Ascending aorta (tissue), 2 donors: ENCODE measurements at regions not wholly inside any gene's neighbourhood (a gene's known extent, or its start where the extent isn't known, plus 50 kb on each side); places are given as distances from the start of the nearest gene placed in this dataset.
A peak's percentile ranks its signal among the peaks of the same experiment; 100 is the strongest.

ENCODE experiments used
- DNase-seq, 2 donors: peaks; one replicate each; pipeline ENCODE4 v3.0.0-alpha.2; 2019; ENCODE audit warnings: low spot score in 2 of 2
- H3K27ac ChIP-seq, 2 donors: fragments of 200-600 bp; sonication (generic); one replicate each; pipeline ENCODE4 v1.5.1; 2016 to 2017; ENCODE audit warnings: mild to moderate bottlenecking in 1 of 2
- H3K27me3 ChIP-seq: fragments of 200-600 bp; sonication (generic); one replicate; pipeline ENCODE4 v1.5.1; 2017
- H3K36me3 ChIP-seq, 2 donors: fragments of 200-600 bp; sonication (generic); one replicate each; pipeline ENCODE4 v1.5.1; 2016
- H3K4me1 ChIP-seq, 2 donors: fragments of 200-600 bp; sonication (generic); one replicate each; pipeline ENCODE4 v1.5.1; 2016 to 2017; ENCODE audit warnings: mild to moderate bottlenecking in 1 of 2
- H3K4me3 ChIP-seq, 2 donors: fragments of 200-600 bp; sonication (generic); one replicate each; pipeline ENCODE4 v1.5.1; 2016 to 2017; ENCODE audit warnings: mild to moderate bottlenecking in 1 of 2
- H3K9me3 ChIP-seq, 2 donors: fragments of 200-600 bp; sonication (generic); one replicate each; pipeline ENCODE4 v1.5.1; 2016
- CTCF ChIP-seq, 3 experiments: fragments of 200-600 bp in 2 of 3; fragments of 450-650 bp in 1 of 3; sonication (generic) in 2 of 3; IDR thresholded peaks; one replicate each; pipeline ENCODE4 v1.5.1; 2016 to 2019; ENCODE audit warnings: antibody characterized with exemption in 3 of 3, mild to moderate bottlenecking in 1 of 3, moderate library complexity in 1 of 3
- intact Hi-C: fragments of 100-400 bp; cut with DNase I; formaldehyde crosslinking; loops from one replicate; pipeline ENCODE4 v1.15.1; 2023

GRCh38 chr2:21289551-21289950 is 165.8 kb downstream of the TDRD15 start:
- no peak overlapping the region for H3K4me3 ChIP-seq
- no peaks in the 10 kb centered on the region for H3K9me3 ChIP-seq
- H3K36me3 ChIP-seq, result no peaks in the 10 kb centered on the region
- H3K27me3 ChIP-seq, result no peaks in the 10 kb centered on the region
- H3K27ac ChIP-seq, result peak overlapping the region; percentile 14 to 75
- intact Hi-C loops, result no loop called here
- no peak for DNase-seq
- no peak for TF ChIP-seq CTCF (IDR thresholded peaks at IDR 0.05)
- H3K4me1 ChIP-seq, result peaks cover 7 to 25% of the 10 kb centered on the region in 2 donors

- H3K27me3 ChIP-seq, result no peaks in the 10 kb centered on the region
- no peak for DNase-seq
- peaks cover 7 to 25% of the 10 kb centered on the region in 2 donors for H3K4me1 ChIP-seq
- intact Hi-C loops, result no loop called here
- TF ChIP-seq CTCF (IDR thresholded peaks at IDR 0.05), result no peak
- no peaks in the 10 kb centered on the region for H3K36me3 ChIP-seq
- peak overlapping the region in 1 of 2 donors; percentile 13 for H3K4me3 ChIP-seq
- H3K9me3 ChIP-seq, result no peaks in the 10 kb centered on the region
- H3K27ac ChIP-seq, result peak overlapping the region; percentile 14 to 75
These were observed 166.2 kb downstream of the TDRD15 start for GRCh38 chr2:21289989-21290388.

GRCh38 chr2:21291426-21291825 is 167.7 kb downstream of the TDRD15 start:
- no peaks in the 10 kb centered on the region for H3K27me3 ChIP-seq
- intact Hi-C loops, result no loop called here
- H3K9me3 ChIP-seq, result no peaks in the 10 kb centered on the region
- peaks cover 7 to 25% of the 10 kb centered on the region in 2 donors for H3K4me1 ChIP-seq
- H3K4me3 ChIP-seq, result no peak overlapping the region
- H3K36me3 ChIP-seq, result no peaks in the 10 kb centered on the region
- TF ChIP-seq CTCF (IDR thresholded peaks at IDR 0.05), result no peak
- no peak for DNase-seq
- H3K27ac ChIP-seq, result peak overlapping the region in 1 of 2 donors; percentile 75

GRCh38 chr2:21294446-21294845 is 170.7 kb downstream of the TDRD15 start:
- intact Hi-C loops, result no loop called here
- DNase-seq, result no peak
- Histone ChIP-seq H3K9me3 (no peaks in the 10 kb centered on the region), H3K4me3 (no peak overlapping the region), H3K27ac (no peak overlapping the region), H3K4me1 (peaks cover 1 to 13% of the 10 kb centered on the region in 2 donors), H3K27me3 (no peaks in the 10 kb centered on the region), H3K36me3 (no peaks in the 10 kb centered on the region)
- no peak for TF ChIP-seq CTCF (IDR thresholded peaks at IDR 0.05)

- no peak overlapping the region for H3K27ac ChIP-seq
- intact Hi-C loops, result no loop called here
- H3K9me3 ChIP-seq, result no peaks in the 10 kb centered on the region
- no peaks in the 10 kb centered on the region for H3K36me3 ChIP-seq
- H3K4me1 ChIP-seq, result no peaks in the 10 kb centered on the region
- no peak for TF ChIP-seq CTCF (IDR thresholded peaks at IDR 0.05)
- no peak for DNase-seq
- H3K4me3 ChIP-seq, result no peak overlapping the region
- H3K27me3 ChIP-seq, result no peaks in the 10 kb centered on the region
These were observed 175.6 kb downstream of the TDRD15 start for GRCh38 chr2:21299411-21299810.

GRCh38 chr2:21301871-21302455 is 178.2 kb downstream of the TDRD15 start:
- no peaks in the 10 kb centered on the region for H3K4me1 ChIP-seq
- TF ChIP-seq CTCF (IDR thresholded peaks at IDR 0.05), result no peak
- H3K27me3 ChIP-seq, result no peaks in the 10 kb centered on the region
- no peaks in the 10 kb centered on the region for H3K36me3 ChIP-seq
- no peak overlapping the region for H3K27ac ChIP-seq
- no peak overlapping the region for H3K4me3 ChIP-seq
- intact Hi-C loops, result no loop called here
- H3K9me3 ChIP-seq, result no peaks in the 10 kb centered on the region
- DNase-seq, result no peak
